HG02642 (cell line): ENCODE measurements at regions not wholly inside any gene's neighbourhood (a gene's known extent, or its start where the extent isn't known, plus 50 kb on each side); places are given as distances from the start of the nearest gene placed in this dataset.

ENCODE experiments used
- ATAC-seq: cut with Tn5 transposase; IDR thresholded peaks from one replicate; pipeline ENCODE4 v1.9.1; 2021; ENCODE audit warnings: mild to moderate bottlenecking; ENCODE audit not compliant: unreplicated experiment, poor library complexity

GRCh38 chr3:66671291-66671690 lies 170.5 kb upstream of the LRIG1 start:
- ATAC-seq: no peak

DNA sequence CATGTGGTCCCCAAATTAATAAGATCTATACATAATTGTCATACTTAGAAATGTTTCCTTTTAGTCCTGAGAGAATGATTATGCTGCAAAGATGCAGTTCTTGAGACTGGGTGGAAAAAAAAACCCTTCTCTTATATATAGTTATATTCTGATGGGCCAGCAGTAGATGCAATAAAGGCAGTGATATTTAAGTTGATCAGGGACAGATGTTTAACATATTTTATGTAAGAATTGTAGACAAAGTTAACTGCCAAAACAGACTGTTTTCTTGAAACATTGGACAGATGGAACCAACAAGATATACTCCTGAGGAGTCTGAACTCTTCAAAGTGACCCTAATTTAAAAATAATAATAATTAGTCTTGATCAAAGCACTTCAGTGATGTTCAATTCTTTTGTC lies 172.0 kb upstream of the LRIG1 start:
- no peak for ATAC-seq

DNA sequence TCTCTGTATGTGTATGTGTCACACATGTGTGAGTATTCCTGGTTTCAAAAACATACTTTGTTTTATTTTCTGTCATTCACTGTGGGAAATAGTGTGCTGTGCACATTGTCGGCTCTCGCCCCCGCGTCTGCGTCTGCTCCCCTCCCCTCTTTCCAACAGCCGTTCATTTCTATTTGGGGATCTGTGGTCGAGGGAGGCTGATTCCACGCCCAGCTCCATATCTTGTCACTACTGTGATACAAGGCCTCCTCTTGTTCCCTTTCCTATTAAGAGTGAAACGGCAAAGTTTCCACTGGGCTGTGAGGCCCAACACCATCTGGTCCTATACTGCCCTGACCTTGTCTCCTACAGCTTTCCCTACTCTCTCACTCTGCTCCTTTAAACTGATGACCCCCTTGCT lies 172.5 kb upstream of the LRIG1 start:
- ATAC-seq: no peak

DNA sequence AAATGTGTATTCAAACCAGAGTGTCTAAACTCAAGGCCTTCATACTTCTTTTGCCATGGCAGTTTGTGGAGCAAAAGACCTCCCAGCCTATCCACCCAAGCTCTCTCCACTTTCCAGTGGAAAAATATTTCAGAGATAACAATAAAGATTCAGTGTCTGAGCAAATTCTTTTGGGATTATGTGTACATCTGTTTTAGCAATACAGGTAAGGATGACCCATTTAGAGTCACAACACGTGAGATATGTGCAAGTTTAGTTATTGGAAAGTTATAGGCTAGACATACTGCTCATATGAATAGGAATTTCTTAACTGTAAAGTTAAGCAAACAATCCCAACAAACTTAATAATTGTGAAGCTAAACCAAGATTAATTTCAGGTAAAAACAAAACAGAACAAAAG lies 174.5 kb upstream of the LRIG1 start:
- ATAC-seq: no peak

- no peak for ATAC-seq
Measured at GRCh38 chr3:66692042-66692765, 191.4 kb upstream of the LRIG1 start.

DNA sequence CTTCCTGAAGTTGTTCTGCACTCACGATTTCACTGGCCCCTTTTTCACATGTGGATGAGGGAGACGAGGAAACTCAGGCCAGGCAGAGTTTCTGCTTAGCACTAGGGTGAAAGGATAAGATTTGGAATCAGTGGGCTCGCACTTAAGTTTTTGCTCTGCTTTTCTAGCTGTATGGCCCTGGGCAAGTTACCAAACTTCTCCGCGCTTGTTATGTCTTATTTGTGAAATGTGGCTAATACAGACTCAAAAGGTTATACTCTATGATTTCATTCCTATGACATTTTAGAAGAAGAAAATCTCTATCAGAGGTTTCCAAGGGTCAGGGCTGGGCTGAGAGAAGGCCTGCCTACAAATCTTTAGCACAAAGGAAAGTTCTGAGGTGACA lies 191.9 kb upstream of the LRIG1 start:
- ATAC-seq: no peak

- no peak for ATAC-seq
Measured at GRCh38 chr3:66693461-66694031, 192.7 kb upstream of the LRIG1 start.

DNA sequence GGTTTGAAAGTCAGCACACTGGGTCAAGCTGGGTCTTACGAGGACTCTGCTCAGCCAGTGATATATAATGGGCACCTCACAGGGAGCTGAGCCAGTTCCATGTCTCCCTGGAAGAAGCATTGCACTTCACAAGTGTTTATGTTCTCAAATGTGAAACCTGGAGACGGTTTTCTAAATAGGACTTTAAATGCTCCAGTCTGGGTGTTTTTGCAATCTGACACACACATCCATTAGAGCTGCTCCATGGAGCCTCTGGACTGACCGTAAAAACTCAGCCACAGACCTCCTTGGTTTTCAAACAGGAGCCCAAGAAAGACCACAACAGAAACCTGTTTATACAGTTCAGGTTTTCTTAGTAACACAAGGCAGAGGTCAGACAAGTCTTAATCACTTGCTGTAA lies 201.3 kb upstream of the LRIG1 start:
- ATAC-seq: no peak

DNA sequence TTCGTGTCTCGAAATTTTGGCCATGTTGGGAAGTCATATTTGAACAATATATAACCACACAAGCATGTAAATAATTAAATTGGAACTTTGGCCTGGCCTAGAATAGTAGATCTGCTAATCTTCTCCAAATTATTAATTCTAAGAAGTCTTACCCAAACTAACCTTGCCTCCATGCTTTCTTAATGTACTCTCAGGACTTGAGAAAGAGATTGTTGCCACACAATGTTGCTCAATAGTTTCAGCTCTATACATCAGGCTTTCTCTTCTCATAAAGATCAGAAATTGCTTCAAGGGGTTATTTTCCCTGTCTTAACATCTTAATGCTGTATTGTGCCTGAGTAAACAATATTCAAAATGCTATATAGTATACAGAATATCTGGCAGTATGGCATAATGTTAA lies 202.7 kb upstream of the LRIG1 start:
- no peak for ATAC-seq

- no peak for ATAC-seq
Measured at GRCh38 chr3:66705076-66705475, 204.3 kb upstream of the LRIG1 start.

DNA sequence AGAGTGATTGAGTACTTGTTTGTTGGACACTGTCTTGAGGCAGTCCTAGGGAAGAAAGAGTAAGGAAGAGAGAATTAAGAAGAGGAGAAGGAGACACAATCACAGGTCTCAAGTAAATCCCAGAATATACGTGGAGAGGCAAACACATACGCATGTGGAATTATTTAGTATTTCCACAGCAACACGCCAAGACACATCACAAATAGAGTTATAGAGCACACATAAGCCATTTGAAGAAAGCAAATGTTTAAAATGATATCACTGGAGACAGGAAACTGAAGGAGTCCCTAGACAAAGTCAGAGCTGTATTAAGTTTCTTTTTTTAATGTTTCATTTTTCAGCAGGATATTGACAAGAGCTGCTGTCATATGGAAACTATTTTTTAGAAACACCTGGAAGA lies 206.1 kb upstream of the LRIG1 start:
- no peak for ATAC-seq

GRCh38 chr3:66709532-66709931 lies 208.7 kb upstream of the LRIG1 start:
- ATAC-seq: no peak

- ATAC-seq: no peak
Measured at GRCh38 chr3:66712210-66712609, 211.4 kb upstream of the LRIG1 start.

- no peak for ATAC-seq
Measured at GRCh38 chr3:66713921-66714320, 213.1 kb upstream of the LRIG1 start.

GRCh38 chr3:66715806-66716205 lies 215.0 kb upstream of the LRIG1 start:
- no peak for ATAC-seq

DNA sequence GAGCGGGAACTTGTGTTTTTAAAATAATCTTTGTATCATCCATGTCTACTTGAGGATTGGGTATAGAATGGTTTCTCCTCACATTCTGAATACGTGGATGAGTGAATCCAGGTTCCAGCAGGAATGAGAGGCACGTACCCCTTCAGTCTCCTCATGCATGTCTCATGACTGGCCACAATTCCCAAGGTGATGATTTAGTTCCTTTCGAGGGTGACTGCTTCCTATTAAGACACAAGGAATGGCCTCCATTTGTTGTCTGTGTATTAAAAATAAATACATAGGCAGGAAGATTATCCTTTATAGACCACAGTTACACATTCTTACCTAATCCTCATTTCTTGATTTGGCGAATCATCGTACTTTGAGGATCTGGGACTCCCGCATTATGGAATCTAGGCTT lies 217.0 kb upstream of the LRIG1 start:
- ATAC-seq: no peak

GRCh38 chr3:66719796-66720356 lies 219.1 kb upstream of the LRIG1 start:
- no peak for ATAC-seq

GRCh38 chr3:66720508-66720907 lies 219.7 kb upstream of the LRIG1 start:
- no peak for ATAC-seq

GRCh38 chr3:66722675-66723074 lies 221.9 kb upstream of the LRIG1 start:
- no peak for ATAC-seq

GRCh38 chr3:66723231-66723630 lies 222.4 kb upstream of the LRIG1 start:
- ATAC-seq: no peak

GRCh38 chr3:66729687-66730393 lies 229.0 kb upstream of the LRIG1 start:
- no peak for ATAC-seq
